ENCODE measurements at regions not wholly inside any gene's neighbourhood (a gene's known extent, or its start where the extent isn't known, plus 50 kb on each side); places are given as distances from the start of the nearest gene placed in this dataset.

GRCh38 chr17:45573924-45574770, 83.6 kb upstream of the PLEKHM1 start:
- Histone ChIP-seq H3K4me1 (ENCODE audit: control insufficient read depth, extremely low read depth, insufficient read depth, low read length) (no peaks in the 10 kb centered on the region), H3K9me1 (replicated peaks; ENCODE audit: control insufficient read depth, extremely low read depth, insufficient read depth, low read length) (no peaks in the 10 kb centered on the region), H3K4me2 (ENCODE audit: insufficient read depth, low read length) (no peak overlapping the region), H2AFZ (ENCODE audit: low read depth, low read length) (no peak overlapping the region), H3K79me2 (ENCODE audit: control insufficient read depth, insufficient read depth, low read length) (peaks cover 48% of the 10 kb centered on the region), H4K20me1 (replicated peaks; ENCODE audit: control insufficient read depth, extremely low read depth, insufficient read depth, low read length) (peaks cover 4% of the 10 kb centered on the region), H3K27ac (ENCODE audit: insufficient read depth, low read depth, low read length) (no peak overlapping the region), H3K9me3 (replicated peaks; ENCODE audit: control insufficient read depth, insufficient read depth, low read length) (no peaks in the 10 kb centered on the region), H3K27me3 (ENCODE audit: control insufficient read depth in 2 of 2, insufficient read depth in 2 of 2, low read length in 2 of 2) (no peaks in the 10 kb centered on the region), H3K36me3 (ENCODE audit: control insufficient read depth in 2 of 2, extremely low read depth in 1 of 2, insufficient read depth in 2 of 2, low read length in 2 of 2) (no peaks in the 10 kb centered on the region), H3K9ac (replicated peaks; ENCODE audit: extremely low read depth, insufficient read depth, low read length) (no peak overlapping the region), H3K4me3 (replicated peaks in 1 of 3; ENCODE audit: insufficient read depth in 1 of 3, low read depth in 1 of 3, low read length in 3 of 3) (no peak overlapping the region)
- dilution Hi-C loops (cut with MboI; ENCODE audit: extremely low pct_ligation_motif_present, low sequenced_read_pairs), result no loop called here
- TF ChIP-seq EZH2 (IDR thresholded peaks at IDR 0.05; ENCODE audit: borderline replicate concordance, low read depth, low read length, severe bottlenecking), result no peak
- no peak for TF ChIP-seq JUN (IDR thresholded peaks at IDR 0.05; ENCODE audit: borderline replicate concordance, insufficient read depth, insufficient read length, low read depth)
- no peak for TF ChIP-seq POLR2A (IDR thresholded peaks at IDR 0.05; ENCODE audit: low read depth, low read length)
- TF ChIP-seq FOS (IDR thresholded peaks at IDR 0.05; ENCODE audit: borderline replicate concordance, insufficient read depth, low read length), result no peak
- TF ChIP-seq MAX (IDR thresholded peaks at IDR 0.05; ENCODE audit: insufficient read depth, insufficient read length), result no peak
- TF ChIP-seq GATA2 (IDR thresholded peaks at IDR 0.05; ENCODE audit: insufficient read depth, insufficient read length, low read depth, low read length), result no peak
- no peak for TF ChIP-seq MYC (IDR thresholded peaks at IDR 0.05; ENCODE audit: low read depth, low read length)
- TF ChIP-seq POLR2AphosphoS5 (IDR thresholded peaks at IDR 0.05; ENCODE audit: insufficient read depth, low read depth, low read length), result no peak
- no peak for TF ChIP-seq CTCF (IDR thresholded peaks at IDR 0.05; ENCODE audit: extremely low read depth in 1 of 2, insufficient read depth in 1 of 2, low read depth in 1 of 2, low read length in 2 of 2)
- DNase-seq (ENCODE audit: low read depth, low spot score) (no peak), FAIRE-seq (no peak)
- CTCF ChIA-PET, result no interaction called here
- POLR2A ChIA-PET, result no interaction called here
- BruUV-seq (replicated peaks), result no TSS peak
- intact Hi-C loops (cut with micrococcal nuclease), result no loop called here
